ENCODE measurements at regions not wholly inside any gene's neighbourhood (a gene's known extent, or its start where the extent isn't known, plus 50 kb on each side); places are given as distances from the start of the nearest gene placed in this dataset.
"Not testable (repeated sequence)": the region's sequence is repeated elsewhere in the genome, so short reads cannot be mapped to it uniquely, and the experiment has no call there.

DNA sequence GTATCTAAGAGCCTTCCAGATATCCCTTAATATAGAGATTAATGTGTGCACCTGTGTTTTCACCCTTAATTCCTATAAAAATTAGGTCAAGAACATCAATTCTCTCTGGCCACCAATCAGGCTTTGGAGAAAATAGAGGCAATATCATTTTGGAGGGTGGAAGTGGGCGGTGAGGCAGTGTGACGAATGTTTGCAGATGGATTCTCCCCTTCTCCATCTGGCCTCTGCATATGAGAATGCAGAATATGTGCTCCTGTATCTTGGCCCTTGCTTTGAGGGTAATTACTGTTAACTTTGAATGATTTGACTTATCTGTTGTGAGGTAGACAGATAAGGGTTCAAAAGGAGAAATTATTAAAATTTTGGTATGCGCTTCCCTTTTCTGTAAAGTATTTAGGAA is 304.0 kb upstream of the NPSR1 start:
- Mint-ChIP-seq H3K36me3 (ENCODE audit: low read depth) (no peaks in the 10 kb centered on the region), H3K4me3 (ENCODE audit: low read depth) (no peak overlapping the region), H3K4me1 (ENCODE audit: low read depth) (no peaks in the 10 kb centered on the region), H3K27me3 (ENCODE audit: low read depth) (no peaks in the 10 kb centered on the region), H3K27ac (no peak overlapping the region), H3K9me3 (no peaks in the 10 kb centered on the region)
- no peak for DNase-seq (ENCODE audit: low spot score)
- intact Hi-C loops (cut with micrococcal nuclease): no loop called here

DNA sequence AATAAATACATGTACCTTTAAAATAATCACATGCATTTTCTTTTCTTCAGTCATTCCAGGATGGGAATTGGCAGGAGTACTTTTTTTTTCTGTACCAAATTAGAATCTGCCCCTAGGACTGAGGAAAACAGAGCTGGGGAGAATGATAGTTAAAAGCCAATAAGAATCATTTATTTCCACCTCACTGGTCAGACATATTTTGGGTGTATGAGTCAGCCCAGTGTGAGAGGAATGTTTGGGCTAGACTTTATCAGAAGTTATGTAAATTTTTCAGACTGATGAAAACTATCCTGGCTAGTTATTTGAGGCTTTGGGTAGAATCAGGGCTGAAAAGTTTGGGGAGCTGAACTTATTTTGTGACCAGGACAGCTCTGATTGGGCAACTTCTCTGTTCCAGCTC is 303.1 kb upstream of the NPSR1 start:
- Mint-ChIP-seq H3K9me3 (no peaks in the 10 kb centered on the region), H3K4me3 (ENCODE audit: low read depth) (no peak overlapping the region), H3K27me3 (ENCODE audit: low read depth) (no peaks in the 10 kb centered on the region), H3K36me3 (ENCODE audit: low read depth) (no peaks in the 10 kb centered on the region), H3K27ac (no peak overlapping the region), H3K4me1 (ENCODE audit: low read depth) (no peaks in the 10 kb centered on the region)
- intact Hi-C loops (cut with micrococcal nuclease): no loop called here
- DNase-seq (ENCODE audit: low spot score): no peak

DNA sequence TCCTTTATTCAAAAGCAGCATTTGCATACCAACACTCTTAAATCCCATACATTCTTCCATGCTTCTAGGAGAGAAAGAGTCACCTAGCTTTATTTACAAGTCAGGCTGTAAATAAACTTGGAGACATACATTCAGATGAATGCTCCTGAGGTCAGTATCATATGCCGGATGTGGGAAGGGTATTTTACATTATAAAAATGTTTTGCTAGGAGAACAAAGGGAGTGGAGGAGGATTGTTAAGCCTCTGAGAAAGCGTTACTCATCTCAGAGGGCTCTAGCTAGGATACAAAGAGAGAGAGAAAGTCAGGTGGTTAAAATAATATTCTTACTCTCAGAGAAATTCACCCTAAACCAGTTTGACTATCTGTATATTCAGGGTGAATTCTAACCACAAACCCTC is 300.9 kb upstream of the NPSR1 start:
- Mint-ChIP-seq H3K27ac (no peak overlapping the region), H3K4me3 (ENCODE audit: low read depth) (no peak overlapping the region), H3K4me1 (ENCODE audit: low read depth) (no peaks in the 10 kb centered on the region), H3K27me3 (ENCODE audit: low read depth) (no peaks in the 10 kb centered on the region), H3K9me3 (no peaks in the 10 kb centered on the region), H3K36me3 (ENCODE audit: low read depth) (no peaks in the 10 kb centered on the region)
- intact Hi-C loops (cut with micrococcal nuclease): no loop called here
- DNase-seq (ENCODE audit: low spot score): no peak

DNA sequence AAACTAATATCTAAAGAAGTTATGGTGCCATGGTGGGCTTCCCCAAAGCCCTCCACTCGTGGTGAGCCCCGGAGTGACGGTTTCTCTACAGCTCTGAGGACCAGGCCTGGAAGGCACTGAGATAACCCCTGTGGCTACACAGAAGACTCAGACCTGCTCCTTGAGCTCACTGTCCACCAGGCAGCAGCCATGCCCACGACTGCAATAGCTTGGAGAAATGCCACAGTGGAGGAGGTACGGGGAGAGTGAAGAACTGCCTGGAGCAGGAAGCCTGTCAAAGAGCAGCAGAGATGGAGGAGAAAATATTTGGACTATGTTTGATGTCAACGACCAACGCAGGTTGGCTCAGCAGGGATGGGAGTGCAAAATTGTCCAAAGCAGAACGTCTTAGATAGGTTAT is 300.1 kb upstream of the NPSR1 start:
- H3K9me3 Mint-ChIP-seq: no peaks in the 10 kb centered on the region
- no peaks in the 10 kb centered on the region for H3K36me3 Mint-ChIP-seq (ENCODE audit: low read depth)
- H3K4me1 Mint-ChIP-seq (ENCODE audit: low read depth): no peaks in the 10 kb centered on the region
- intact Hi-C loops (cut with micrococcal nuclease): no loop called here
- no peaks in the 10 kb centered on the region for H3K27me3 Mint-ChIP-seq (ENCODE audit: low read depth)
- DNase-seq (ENCODE audit: low spot score): no peak
- H3K4me3 Mint-ChIP-seq (ENCODE audit: low read depth): no peak overlapping the region
- H3K27ac Mint-ChIP-seq: no peak overlapping the region

DNA sequence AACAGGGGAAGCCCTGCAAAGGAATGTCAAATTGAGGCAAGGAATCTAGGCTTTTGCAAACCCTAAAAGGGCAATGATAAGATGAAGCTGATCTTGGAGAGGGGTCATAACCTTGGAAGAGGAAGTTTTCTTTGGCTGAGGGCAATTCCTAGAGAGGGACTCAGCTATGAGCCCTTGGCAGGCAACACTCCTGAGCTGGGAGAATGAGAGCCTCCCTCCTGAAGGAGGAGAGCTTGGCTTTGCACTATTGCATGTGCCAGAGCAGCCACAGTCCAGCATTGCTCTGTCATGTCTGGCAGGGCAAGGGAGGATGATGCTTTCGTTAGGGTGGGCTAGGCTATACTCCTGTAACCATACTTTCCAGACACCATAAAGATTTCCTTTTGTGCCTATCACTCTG is 299.4 kb upstream of the NPSR1 start:
- H3K27me3 Mint-ChIP-seq (ENCODE audit: low read depth); intact Hi-C loops (cut with micrococcal nuclease); H3K27ac Mint-ChIP-seq; H3K36me3 Mint-ChIP-seq (ENCODE audit: low read depth); H3K4me3 Mint-ChIP-seq (ENCODE audit: low read depth); DNase-seq (ENCODE audit: low spot score); H3K4me1 Mint-ChIP-seq (ENCODE audit: low read depth); H3K9me3 Mint-ChIP-seq: not testable (repeated sequence)

DNA sequence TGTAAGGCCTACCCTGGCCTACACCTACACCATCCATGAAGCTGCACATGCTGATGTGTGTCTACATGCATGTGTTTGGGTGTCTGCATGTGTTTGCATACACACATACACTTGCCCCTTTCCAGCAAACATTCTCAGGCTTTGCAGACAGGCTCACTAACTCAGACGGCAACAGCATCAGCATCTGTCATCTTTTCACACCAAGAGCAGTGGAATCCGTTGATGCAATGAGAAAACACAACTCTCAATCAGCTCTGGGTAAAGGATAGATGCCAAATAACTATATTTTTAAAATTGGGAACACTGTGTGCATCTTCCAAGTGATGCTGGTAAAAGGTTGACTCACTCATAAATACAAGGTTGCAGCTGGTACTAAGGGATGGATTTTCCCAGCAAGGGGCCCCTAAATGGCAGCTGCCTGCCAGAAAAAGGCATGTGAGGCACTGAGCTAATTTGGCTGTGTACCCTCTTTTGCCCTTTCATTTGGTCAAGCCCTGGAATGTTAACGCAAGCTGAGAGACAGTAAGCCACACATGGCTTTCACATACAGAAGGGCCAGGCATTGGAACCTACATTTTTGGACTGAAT is 296.3 kb upstream of the NPSR1 start:
- no peak for DNase-seq (ENCODE audit: low spot score)
- H3K27ac Mint-ChIP-seq: no peak overlapping the region
- H3K4me1 Mint-ChIP-seq (ENCODE audit: low read depth): no peaks in the 10 kb centered on the region
- no peak overlapping the region for H3K4me3 Mint-ChIP-seq (ENCODE audit: low read depth)
- no peaks in the 10 kb centered on the region for H3K36me3 Mint-ChIP-seq (ENCODE audit: low read depth)
- no peaks in the 10 kb centered on the region for H3K9me3 Mint-ChIP-seq
- intact Hi-C loops (cut with micrococcal nuclease): no loop called here
- no peaks in the 10 kb centered on the region for H3K27me3 Mint-ChIP-seq (ENCODE audit: low read depth)

DNA sequence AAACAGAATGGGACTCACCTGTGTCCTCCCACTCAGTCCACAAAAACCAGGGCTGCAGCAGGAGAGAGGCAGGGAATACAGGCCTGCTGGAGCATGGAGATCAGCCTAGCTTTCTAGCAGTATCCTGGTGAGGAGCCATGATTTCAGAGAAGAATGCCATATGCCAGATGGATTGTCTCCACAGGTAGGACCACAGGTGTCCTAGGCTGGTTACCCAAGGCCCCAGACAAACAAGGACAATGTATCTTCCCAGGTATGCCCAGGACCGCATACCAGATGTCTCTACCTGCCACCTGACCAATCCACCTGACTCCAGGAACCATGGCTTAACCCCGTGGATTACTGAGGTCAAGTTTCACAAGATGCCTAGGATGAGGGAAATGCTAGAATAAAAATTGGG is 295.4 kb upstream of the NPSR1 start:
- intact Hi-C loops (cut with micrococcal nuclease): no loop called here
- no peaks in the 10 kb centered on the region for H3K9me3 Mint-ChIP-seq
- H3K36me3 Mint-ChIP-seq (ENCODE audit: low read depth): no peaks in the 10 kb centered on the region
- H3K27me3 Mint-ChIP-seq (ENCODE audit: low read depth): no peaks in the 10 kb centered on the region
- H3K4me1 Mint-ChIP-seq (ENCODE audit: low read depth): no peaks in the 10 kb centered on the region
- no peak for DNase-seq (ENCODE audit: low spot score)
- H3K4me3 Mint-ChIP-seq (ENCODE audit: low read depth): no peak overlapping the region
- H3K27ac Mint-ChIP-seq: no peak overlapping the region

DNA sequence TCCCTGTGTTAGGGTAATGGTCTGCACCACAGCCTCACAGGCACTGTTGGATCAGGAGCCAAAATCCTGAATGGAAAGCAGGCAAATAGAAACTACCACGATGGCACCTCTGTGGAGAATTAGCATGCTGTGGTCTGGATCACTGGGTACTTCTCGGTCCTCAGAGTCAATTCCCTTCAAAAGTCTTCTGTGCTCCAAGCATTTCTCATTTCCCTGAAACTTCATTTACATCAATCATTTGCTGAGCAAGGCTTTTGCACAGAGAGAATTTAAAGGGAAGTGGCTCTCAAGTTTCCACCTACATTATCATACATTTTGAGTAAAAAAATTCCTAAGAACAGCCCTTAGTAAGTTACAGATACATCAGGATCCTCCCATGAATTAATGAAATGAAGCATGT is 293.9 kb upstream of the NPSR1 start:
- Mint-ChIP-seq H3K36me3 (ENCODE audit: low read depth) (no peaks in the 10 kb centered on the region), H3K4me3 (ENCODE audit: low read depth) (no peak overlapping the region), H3K27me3 (ENCODE audit: low read depth) (no peaks in the 10 kb centered on the region), H3K9me3 (no peaks in the 10 kb centered on the region), H3K27ac (no peak overlapping the region), H3K4me1 (ENCODE audit: low read depth) (no peaks in the 10 kb centered on the region)
- intact Hi-C loops (cut with micrococcal nuclease): no loop called here
- DNase-seq (ENCODE audit: low spot score): no peak

DNA sequence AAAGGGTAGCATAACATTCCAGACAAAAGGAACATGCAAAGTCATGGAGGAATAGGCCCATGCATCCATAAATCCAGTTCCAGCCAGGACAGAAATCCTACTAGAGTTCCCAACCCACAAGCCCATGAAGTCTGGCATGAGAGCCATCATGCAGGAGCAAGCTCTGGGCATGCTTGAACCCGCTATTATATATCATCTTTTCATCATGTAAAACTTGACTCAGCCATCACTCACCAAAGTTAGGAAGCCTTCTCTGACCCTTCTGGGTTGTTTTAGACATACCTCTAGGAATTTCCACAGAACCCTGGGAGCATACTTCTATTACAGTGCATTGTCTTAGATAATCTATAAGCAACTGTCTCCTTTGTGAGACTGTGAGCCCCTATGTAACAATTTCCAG is 293.0 kb upstream of the NPSR1 start:
- H3K27me3 Mint-ChIP-seq (ENCODE audit: low read depth): no peaks in the 10 kb centered on the region
- no peaks in the 10 kb centered on the region for H3K36me3 Mint-ChIP-seq (ENCODE audit: low read depth)
- no peaks in the 10 kb centered on the region for H3K9me3 Mint-ChIP-seq
- H3K27ac Mint-ChIP-seq: no peak overlapping the region
- intact Hi-C loops (cut with micrococcal nuclease): no loop called here
- DNase-seq (ENCODE audit: low spot score): no peak
- no peak overlapping the region for H3K4me3 Mint-ChIP-seq (ENCODE audit: low read depth)
- H3K4me1 Mint-ChIP-seq (ENCODE audit: low read depth): no peaks in the 10 kb centered on the region

DNA sequence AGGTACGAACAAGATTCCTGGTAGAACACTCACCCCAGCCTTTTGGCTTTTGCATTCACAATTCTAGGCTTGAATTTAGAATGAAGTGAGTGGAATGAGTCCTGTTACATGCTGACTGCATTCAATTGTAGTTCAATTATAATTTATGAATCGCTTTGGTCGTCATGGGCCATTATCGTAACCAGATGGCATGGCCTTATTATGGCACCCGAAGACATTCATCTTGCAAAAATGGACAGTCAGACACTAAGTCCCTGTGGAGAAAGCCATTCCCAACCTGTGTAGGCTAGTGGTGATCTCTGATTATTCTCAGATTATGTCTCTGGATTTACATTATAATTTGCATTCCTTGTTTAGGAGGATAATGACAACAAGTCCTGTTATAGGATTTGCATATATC is 292.4 kb upstream of the NPSR1 start:
- H3K27ac Mint-ChIP-seq: no peak overlapping the region

DNA sequence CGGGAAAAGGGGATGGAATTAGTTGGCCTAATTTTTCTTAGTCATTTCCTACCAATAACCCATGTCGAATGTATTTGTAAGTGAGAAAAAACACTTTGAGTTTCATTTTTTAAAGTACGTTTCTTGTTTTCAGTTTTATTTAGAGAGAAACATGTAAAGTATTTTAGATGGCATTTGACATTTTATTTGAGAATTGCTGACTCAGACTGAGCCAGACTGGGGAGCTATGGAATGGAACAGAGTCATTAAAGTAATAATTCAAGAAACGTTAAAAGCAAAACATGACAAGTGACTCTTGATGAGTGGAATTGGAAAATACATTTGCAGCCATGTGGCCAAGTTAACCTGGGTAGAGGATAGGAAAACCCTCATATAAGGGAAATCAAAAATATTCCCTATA is 286.1 kb upstream of the NPSR1 start:
- Mint-ChIP-seq H3K4me3 (ENCODE audit: low read depth) (no peak overlapping the region), H3K36me3 (ENCODE audit: low read depth) (no peaks in the 10 kb centered on the region), H3K27me3 (ENCODE audit: low read depth) (no peaks in the 10 kb centered on the region), H3K4me1 (ENCODE audit: low read depth) (no peaks in the 10 kb centered on the region), H3K9me3 (no peaks in the 10 kb centered on the region), H3K27ac (no peak overlapping the region)
- no peak for DNase-seq (ENCODE audit: low spot score)
- intact Hi-C loops (cut with micrococcal nuclease): no loop called here

More for the DNA sequence above, 292.4 kb upstream of the NPSR1 start:
- Mint-ChIP-seq H3K36me3 (ENCODE audit: low read depth) (no peaks in the 10 kb centered on the region), H3K9me3 (no peaks in the 10 kb centered on the region), H3K27me3 (ENCODE audit: low read depth) (no peaks in the 10 kb centered on the region), H3K4me1 (ENCODE audit: low read depth) (no peaks in the 10 kb centered on the region), H3K4me3 (ENCODE audit: low read depth) (no peak overlapping the region)
- intact Hi-C loops (cut with micrococcal nuclease): no loop called here
- no peak for DNase-seq (ENCODE audit: low spot score)

DNA sequence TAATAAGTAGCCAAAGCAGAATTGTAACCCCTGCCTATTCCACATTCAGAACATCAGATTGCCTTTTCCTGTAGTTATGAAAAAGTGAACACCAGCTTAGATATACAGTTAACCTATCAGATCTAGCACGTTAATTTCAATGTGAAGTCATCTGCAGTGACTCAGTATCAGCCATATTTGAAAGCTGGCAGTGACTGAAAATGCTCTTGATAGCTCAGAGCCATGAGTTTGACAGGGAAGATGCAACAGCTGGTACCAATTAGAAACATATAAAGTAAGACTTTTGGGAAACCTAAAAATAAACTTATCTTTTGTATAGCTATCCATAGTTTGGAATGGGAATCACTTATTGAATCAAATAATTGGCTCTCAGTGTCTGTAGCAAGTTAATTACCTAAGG is 284.1 kb upstream of the NPSR1 start:
- Mint-ChIP-seq H3K27ac (no peak overlapping the region), H3K9me3 (no peaks in the 10 kb centered on the region), H3K4me3 (ENCODE audit: low read depth) (no peak overlapping the region), H3K27me3 (ENCODE audit: low read depth) (no peaks in the 10 kb centered on the region), H3K36me3 (ENCODE audit: low read depth) (no peaks in the 10 kb centered on the region), H3K4me1 (ENCODE audit: low read depth) (no peaks in the 10 kb centered on the region)
- intact Hi-C loops (cut with micrococcal nuclease): no loop called here
- no peak for DNase-seq (ENCODE audit: low spot score)

DNA sequence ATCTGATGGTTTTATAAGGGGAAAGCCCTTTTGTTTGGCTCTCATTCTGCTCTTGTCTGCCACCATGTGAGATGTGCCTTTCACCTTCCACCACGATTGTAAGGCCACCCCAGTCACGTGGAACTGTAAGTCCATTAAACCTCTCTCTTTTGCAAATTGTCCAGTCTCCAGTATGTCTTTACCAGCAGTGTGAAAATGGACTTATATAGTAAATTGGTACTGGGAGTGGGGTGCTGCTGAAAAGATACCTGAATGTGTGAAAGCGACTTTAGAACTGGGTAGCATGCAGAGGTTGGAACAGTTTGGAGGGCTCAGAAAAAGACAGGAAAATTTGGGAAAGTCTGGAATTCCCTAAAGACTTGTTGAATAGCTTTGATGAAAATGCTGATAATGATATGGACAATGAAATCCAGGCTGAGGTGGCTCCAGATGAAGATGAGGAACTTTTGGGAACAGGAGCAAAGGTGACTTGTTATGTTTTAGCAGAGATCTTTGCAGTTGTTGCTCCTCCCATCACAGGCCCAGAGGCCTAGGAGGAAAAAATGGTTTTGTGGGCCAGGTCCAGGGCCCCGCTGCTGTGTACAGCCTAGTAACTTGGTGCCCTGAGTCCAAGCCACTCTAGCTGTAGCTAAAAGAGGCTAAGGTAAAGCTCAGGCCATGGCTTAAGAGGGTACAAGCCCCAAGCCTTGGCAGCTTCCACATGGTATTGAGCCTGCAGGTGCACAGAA is 275.7 kb upstream of the NPSR1 start:
- Mint-ChIP-seq H3K4me3 (ENCODE audit: low read depth) (no peak overlapping the region), H3K27ac (no peak overlapping the region), H3K4me1 (ENCODE audit: low read depth) (no peaks in the 10 kb centered on the region), H3K9me3 (peaks cover 27% of the 10 kb centered on the region), H3K36me3 (ENCODE audit: low read depth) (no peaks in the 10 kb centered on the region), H3K27me3 (ENCODE audit: low read depth) (no peaks in the 10 kb centered on the region)
- intact Hi-C loops (cut with micrococcal nuclease): no loop called here
- DNase-seq (ENCODE audit: low spot score): no peak

DNA sequence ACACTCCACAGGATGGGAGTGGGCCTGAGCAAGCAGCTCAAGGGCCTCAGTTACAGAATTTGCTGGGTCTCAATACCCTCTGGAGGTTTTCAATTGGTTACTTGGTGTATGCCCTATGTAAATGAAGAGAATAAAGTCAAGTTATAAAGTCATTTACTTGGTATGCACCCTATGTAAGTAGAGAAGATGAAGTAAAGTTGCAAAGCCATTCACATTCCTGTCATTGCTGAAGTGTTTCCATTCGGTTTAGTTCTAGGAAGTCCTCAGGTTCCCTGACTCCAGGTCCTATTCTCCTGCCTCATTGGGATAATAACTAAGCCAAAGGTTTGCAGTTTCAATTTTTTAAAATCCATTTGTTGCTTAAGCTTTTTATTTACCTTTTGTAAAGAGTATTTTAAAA is 272.6 kb upstream of the NPSR1 start:
- no peak for DNase-seq (ENCODE audit: low spot score)
- peaks cover 27% of the 10 kb centered on the region for H3K9me3 Mint-ChIP-seq
- intact Hi-C loops (cut with micrococcal nuclease): no loop called here
- H3K36me3 Mint-ChIP-seq (ENCODE audit: low read depth): no peaks in the 10 kb centered on the region
- no peaks in the 10 kb centered on the region for H3K4me1 Mint-ChIP-seq (ENCODE audit: low read depth)
- H3K27me3 Mint-ChIP-seq (ENCODE audit: low read depth): no peaks in the 10 kb centered on the region
- no peak overlapping the region for H3K4me3 Mint-ChIP-seq (ENCODE audit: low read depth)
- no peak overlapping the region for H3K27ac Mint-ChIP-seq
